AG10803 (cell line): ENCODE measurements at regions not wholly inside any gene's neighbourhood (a gene's known extent, or its start where the extent isn't known, plus 50 kb on each side); places are given as distances from the start of the nearest gene placed in this dataset.
"Not testable (repeated sequence)": the region's sequence is repeated elsewhere in the genome, so short reads cannot be mapped to it uniquely, and the experiment has no call there.

ENCODE experiments used
- DNase-seq: peaks from one replicate; pipeline ENCODE4 v3.0.0; 2010; ENCODE audit warnings: low read depth
- H3K4me3 ChIP-seq: 2 replicates; pipeline ENCODE4 v1.5.1; 2011; ENCODE audit warnings: mild to moderate bottlenecking, low read length, control low read depth
- CTCF ChIP-seq: conservative IDR thresholded peaks from 2 replicates; pipeline ENCODE4 v1.5.1; 2011; ENCODE audit warnings: mild to moderate bottlenecking, low read length, control low read depth, inconsistent platforms

GRCh38 chr3:90145094-90145860, 1037.9 kb downstream of the EPHA3 start:
- DNase-seq, result no peak
- H3K4me3 ChIP-seq, result no peak overlapping the region
- TF ChIP-seq CTCF, result no peak

- no peak for DNase-seq
- no peak overlapping the region for H3K4me3 ChIP-seq
- no peak for TF ChIP-seq CTCF
These were observed 1072.7 kb downstream of the EPHA3 start for GRCh38 chr3:90180096-90180495.

- no peak for DNase-seq
- no peak for TF ChIP-seq CTCF
- H3K4me3 ChIP-seq, result no peak overlapping the region
These were observed 1073.1 kb downstream of the EPHA3 start for GRCh38 chr3:90180543-90180942.

- peak; percentile 48 for TF ChIP-seq CTCF
- H3K4me3 ChIP-seq, result peak overlapping the region; percentile 54
- peak; percentile 46 for DNase-seq
These were observed 1075.0 kb downstream of the EPHA3 start for GRCh38 chr3:90182291-90182976.

- peak; percentile 4 for DNase-seq
These were observed 1077.4 kb downstream of the EPHA3 start for GRCh38 chr3:90184861-90185260.

GRCh38 chr3:90197383-90197782, 1090.0 kb downstream of the EPHA3 start:
- H3K4me3 ChIP-seq, DNase-seq: not testable (repeated sequence)

More at GRCh38 chr3:90184861-90185260, 1077.4 kb downstream of the EPHA3 start:
- H3K4me3 ChIP-seq, result no peak overlapping the region
- TF ChIP-seq CTCF, result no peak

GRCh38 chr3:90202931-90203330, 1095.5 kb downstream of the EPHA3 start:
- DNase-seq, H3K4me3 ChIP-seq: not testable (repeated sequence)

GRCh38 chr3:90206482-90206881, 1099.1 kb downstream of the EPHA3 start:
- not testable (repeated sequence) for H3K4me3 ChIP-seq, DNase-seq

- not testable (repeated sequence) for DNase-seq, H3K4me3 ChIP-seq
These were observed 1100.1 kb downstream of the EPHA3 start for GRCh38 chr3:90207353-90208097.
